H54 (cell line): ENCODE measurements at regions not wholly inside any gene's neighbourhood (a gene's known extent, or its start where the extent isn't known, plus 50 kb on each side); places are given as distances from the start of the nearest gene placed in this dataset.

Source experiments
- DNase-seq: peaks from one replicate; pipeline ENCODE4 v3.0.0; 2011; ENCODE audit warnings: low spot score, mixed read lengths; ENCODE audit not compliant: insufficient read length
- FAIRE-seq: peaks from 3 replicates; lab custom pipeline; 2011; peaks lifted over from hg19 to GRCh38; lab: Jason Lieb, UNC
- POLR2A ChIP-seq: IDR thresholded peaks from 2 replicates; pipeline ENCODE4 v1.6.1; 2011; ENCODE audit warnings: low read depth, mild to moderate bottlenecking, low read length

DNA sequence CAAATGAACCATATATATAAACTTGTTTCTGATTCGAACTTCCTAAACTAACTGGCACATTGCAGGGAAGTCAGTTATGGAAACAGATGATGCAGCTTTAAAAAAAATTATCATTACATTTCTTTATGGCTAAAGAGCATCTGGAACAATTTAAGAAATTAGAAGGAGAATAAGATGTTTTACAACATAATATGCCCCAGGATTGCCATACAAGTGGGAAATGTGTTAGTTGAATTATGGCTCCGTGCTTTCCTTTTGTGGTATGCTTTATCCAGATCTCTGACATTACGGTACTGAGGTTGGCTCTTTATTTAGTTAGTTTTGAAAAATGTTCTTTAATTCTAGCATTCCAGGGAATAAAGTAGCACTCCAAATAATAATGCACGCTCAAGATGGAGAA lies 343.0 kb upstream of the ZFP64 start:
- FAIRE-seq (no peak), DNase-seq (no peak)
- no peak for TF ChIP-seq POLR2A

DNA sequence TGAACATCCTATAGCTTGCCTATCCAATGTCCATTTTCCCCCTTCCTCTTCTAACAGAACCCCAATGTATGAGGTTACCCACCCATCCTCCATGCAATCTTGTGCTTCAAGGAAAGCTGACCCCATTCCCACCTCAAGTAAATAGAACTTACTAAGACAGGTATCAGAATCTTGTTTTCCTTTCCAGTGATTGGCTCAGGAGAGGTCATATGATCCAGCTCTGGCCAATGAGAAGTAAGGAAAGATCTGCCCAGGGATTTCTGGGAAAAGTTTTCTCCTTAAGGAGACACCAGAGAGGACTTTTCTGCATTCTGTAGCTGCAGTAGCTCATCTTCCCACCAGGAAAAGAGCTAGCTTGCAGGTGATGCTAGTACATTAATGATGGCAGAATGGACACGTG lies 341.8 kb upstream of the ZFP64 start:
- no peak for FAIRE-seq
- no peak for DNase-seq
- no peak for TF ChIP-seq POLR2A

DNA sequence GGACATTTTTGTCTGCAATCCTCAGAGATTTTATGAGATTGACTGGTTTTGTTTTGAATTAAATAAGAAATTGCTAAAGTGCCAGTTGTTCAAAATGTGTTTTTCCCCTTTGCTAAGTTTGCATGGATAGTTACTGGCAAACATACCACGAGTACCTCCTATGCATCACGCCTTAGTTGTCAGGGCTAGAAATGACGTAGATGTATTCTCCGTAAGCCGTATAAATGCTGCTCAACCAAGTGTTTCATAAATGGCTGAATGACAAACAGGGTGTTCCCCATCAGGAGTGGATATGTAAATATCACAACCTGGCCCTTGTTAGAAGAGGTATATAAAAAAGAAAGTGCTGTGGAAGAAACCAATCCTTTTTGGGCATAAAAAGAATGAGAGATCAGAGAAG lies 341.1 kb upstream of the ZFP64 start:
- no peak for TF ChIP-seq POLR2A
- DNase-seq = no peak
- FAIRE-seq = no peak

DNA sequence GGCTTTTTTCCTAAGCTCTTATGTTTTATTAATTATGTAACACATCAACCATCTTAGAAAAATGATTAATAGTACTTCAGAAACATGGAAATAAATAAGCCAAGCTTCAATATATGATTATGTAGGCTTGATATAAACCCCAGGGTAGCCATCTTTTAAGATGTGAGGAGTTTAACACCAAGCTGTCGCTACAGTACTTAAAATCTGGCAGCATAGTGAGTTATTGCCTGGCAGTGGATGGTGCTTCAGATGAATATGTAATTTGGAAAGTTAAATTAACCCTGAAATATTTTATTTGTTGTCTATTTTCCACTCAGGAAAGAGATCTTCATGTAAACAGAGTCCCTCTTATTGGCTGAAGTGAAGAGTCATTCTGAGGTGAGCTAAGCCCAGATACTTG lies 339.0 kb upstream of the ZFP64 start:
- FAIRE-seq (no peak), DNase-seq (no peak)
- no peak for TF ChIP-seq POLR2A

DNA sequence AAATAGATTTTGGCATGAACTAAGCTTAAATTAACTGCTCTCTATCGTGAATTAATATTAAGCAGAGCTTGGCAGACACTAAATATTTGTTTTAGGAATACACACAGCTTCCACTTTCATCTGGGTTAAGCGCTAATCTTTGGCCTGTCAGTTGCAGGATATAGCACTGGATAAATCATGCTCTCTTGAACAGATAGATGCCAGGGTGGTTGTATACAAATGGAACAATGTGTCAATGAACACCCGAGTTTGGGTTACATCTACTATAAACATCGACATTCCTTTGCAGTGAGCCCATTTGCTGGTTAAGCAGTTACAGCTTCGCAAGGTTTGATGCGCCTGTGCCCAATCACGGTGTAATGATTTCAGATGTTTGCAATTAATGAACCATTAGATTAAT lies 338.2 kb upstream of the ZFP64 start:
- FAIRE-seq (no peak), DNase-seq (no peak)

DNA sequence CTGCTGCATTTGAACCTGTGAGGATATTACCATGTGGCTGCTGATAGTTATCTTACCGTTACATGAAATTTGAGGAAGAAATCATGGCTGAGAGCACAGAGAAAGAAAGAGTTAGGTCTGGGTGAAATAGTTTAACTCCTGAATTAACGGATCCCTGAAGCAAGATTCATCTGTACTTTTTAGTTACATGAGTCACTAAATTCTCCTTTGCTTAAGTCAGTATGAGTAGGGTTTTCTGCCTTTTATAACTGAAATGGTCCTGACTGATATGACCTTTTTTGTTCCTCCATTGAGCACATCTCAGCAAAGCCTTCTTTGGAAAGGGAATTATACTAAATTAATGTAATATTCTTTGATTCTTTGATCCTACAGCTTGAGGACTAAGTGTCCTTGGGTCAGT lies 333.3 kb upstream of the ZFP64 start:
- TF ChIP-seq POLR2A = no peak
- no peak for FAIRE-seq
- DNase-seq = no peak

More for the DNA sequence above, 338.2 kb upstream of the ZFP64 start:
- TF ChIP-seq POLR2A = no peak

DNA sequence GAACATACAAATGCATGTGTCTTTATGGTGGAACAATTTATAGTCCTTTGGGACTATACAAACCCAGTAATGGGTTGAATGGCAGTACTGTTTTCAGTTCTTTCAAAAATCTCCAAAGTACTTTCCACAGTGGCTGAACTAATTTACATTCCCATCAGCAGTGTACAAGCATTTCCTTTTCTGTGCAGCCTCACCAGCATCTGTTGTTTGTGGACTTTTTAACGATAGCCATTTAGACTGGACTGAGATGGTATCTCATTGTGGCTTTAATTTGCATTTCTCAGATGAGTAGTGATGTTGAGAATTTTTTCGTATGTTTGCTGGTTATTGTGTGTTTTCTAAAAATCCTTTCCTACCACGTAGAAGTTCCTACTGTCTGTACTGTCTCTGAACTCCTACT lies 327.2 kb upstream of the ZFP64 start:
- FAIRE-seq (no peak), DNase-seq (no peak)
- no peak for TF ChIP-seq POLR2A

DNA sequence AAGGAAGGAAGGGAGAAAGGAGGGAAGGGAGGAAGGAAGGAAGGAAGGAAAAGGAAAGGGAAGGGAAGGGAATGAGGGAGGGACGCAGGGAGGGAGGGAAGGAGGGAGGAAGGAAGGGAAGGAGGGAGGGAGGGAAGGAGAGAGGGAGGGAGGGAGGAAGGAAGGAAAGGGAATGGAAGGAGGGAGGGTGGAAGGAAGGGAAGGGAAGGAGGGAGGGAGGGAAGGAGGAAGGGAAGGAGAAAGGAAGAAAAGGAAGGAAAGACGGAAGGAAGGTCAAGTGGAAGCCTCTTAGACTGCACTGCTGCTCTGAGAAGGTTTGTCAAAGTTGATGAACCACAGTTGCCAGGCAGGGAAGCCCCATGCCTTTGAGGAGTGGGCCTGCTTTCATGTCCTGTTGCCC lies 324.3 kb upstream of the ZFP64 start:
- FAIRE-seq = no peak
- TF ChIP-seq POLR2A = no peak
- DNase-seq = no peak

DNA sequence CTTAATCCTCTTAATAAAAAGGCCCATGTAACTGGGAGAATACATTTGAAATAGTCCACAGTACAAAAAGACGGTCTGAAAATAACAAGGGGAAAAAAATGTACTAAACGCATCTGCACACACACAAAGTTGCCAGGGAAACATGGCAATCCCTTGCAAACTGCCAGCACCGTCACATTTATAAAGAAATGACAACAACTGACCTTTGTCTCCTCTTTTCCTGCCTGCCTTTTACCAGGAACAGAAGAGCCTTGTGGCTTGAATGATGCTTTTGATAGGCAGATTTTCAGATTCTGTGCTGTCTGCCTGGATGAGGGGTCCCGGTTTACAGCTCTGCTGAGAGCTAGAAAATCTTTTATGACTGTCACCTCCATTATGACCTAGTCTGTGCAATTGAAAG lies 308.6 kb upstream of the ZFP64 start:
- no peak for TF ChIP-seq POLR2A
- DNase-seq (no peak), FAIRE-seq (no peak)

DNA sequence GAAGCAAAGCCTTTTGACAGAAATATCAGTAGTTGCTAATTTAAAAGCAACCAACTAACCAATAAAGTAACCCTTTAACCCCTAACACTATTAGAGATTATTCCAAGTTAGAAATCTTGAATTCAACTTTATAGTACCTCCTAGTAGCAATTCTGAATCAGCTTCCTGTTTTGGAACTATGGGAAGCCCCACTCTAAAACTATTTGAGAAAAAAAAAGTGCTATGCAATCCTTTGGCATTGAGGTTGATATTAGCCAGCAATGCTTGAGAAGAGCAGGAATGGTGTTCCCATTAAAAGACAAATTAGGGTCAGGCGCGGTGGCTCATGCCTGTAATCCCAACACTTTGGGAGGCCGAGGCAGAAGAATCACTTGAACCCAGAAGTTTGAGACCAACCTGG lies 306.2 kb upstream of the ZFP64 start:
- no peak for DNase-seq
- FAIRE-seq = no peak
- TF ChIP-seq POLR2A = no peak

DNA sequence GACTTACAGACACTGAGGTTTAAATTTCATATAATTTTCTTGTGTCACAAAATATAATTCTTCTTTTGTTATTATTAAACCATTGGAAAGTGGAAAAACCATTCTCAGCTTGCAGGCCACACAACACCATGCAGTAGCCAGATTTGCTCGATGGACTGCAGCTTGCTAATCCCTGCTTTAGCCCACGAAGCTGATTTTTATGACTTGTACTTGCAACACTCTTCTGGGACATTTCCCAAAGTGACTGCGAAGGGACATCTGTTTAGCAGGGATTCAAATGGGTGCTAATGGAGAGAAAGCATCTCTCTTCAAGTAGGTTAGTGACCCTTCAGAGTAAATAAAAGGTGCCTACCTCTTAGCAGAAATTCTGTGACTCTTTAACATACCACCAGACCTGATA lies 304.6 kb upstream of the ZFP64 start:
- no peak for DNase-seq
- no peak for FAIRE-seq
- no peak for TF ChIP-seq POLR2A

DNA sequence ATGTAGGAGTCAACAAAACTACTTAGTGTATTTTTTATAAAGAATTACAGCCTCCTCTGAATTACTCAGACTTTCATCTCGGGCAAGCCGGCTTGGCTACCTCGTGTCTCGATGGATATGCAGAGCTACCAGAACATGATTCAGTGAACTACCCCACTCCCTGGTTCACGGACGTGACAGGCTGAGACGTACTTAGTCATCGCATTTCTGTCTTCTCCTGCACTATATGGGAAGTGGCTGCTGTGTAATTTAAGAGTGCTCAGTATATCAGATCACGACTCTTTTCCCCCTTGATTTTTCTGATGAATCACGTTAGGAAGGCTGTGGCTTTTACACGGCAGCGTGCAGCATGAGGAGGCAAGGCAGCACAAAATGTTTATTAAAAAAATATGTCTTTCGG lies 302.7 kb upstream of the ZFP64 start:
- peak; percentile 5 for DNase-seq
- no peak for TF ChIP-seq POLR2A
- no peak for FAIRE-seq

DNA sequence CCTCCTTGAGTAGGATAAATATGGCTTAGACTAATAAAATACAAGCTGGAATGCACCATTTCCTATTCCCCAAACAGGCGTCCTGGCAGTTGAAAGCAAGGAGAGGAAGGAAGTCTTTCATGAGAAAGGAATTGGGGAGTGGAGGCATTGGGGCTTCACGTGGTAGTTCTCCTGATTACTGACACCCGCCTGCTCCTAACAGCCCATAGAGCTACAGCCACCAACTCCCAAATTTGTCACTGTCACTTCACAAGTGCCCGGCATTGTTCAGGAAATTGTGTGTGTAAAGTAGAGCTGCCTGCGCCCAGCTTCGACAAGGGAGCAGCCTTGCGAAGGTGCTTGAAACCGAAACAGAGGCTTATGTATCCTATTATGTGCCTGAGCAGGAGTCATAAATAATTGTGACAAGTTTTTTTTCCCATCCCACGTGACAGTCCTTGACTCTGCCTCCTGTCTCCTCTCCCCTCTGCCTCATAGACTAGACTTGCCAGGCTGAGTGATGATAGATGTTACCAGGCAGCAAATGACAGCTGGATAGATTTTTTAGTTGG lies 301.7 kb upstream of the ZFP64 start:
- DNase-seq (no peak), FAIRE-seq (no peak)
- TF ChIP-seq POLR2A = no peak

DNA sequence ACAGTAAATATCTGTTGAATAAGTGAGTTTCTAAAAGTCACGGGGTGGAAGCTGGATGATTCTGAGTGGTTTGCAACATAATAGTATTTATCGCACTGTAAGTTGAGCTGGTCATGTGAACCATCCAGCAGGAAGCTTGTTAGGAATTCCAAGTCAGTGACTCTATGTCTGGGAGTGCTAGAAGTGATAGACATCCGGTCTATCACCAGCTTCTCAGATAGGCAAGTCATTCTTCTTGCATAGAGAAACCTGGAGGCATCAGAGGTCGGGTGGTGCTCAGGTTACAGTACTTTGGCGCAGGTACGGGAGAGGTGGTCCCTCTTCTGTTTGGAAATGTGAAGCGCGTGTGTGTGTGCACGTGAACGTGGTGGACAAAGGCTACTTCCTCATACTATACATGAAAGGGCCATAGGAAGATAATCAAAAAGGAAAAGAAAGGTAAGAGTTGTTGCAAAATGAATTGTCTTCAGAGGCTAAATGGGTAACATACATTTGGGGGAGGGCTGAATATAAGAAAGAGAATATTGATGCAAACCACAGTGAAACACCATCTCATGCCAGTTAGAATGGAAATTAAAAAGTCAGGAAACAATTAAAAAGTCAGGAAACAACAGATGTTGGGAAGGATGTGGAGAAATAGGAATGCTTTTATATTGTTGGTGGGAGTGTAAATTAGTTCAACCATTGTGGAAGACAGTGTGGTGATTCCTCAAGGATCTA lies 299.3 kb upstream of the ZFP64 start:
- TF ChIP-seq POLR2A = no peak
- FAIRE-seq = no peak
- peak; percentile 4 for DNase-seq

DNA sequence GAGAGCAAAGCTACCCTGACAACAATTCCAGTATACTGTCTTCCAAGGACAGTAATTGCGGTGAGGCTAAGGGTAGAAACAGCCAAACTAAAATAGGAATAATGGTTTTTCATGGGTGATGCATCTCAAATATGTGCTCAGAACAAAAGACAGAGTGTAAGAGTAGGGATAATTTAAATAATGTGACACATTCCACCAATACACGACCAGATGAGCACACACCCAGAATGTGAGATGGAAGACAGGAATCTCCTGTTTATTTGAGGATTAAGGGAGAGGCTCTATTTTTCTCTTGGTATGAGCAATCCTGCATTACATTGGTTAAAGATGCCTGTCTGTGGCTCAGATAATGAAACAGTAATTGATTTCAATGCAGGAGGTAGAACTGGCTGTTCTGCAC lies 292.9 kb upstream of the ZFP64 start:
- DNase-seq (no peak), FAIRE-seq (no peak)
- TF ChIP-seq POLR2A = no peak

DNA sequence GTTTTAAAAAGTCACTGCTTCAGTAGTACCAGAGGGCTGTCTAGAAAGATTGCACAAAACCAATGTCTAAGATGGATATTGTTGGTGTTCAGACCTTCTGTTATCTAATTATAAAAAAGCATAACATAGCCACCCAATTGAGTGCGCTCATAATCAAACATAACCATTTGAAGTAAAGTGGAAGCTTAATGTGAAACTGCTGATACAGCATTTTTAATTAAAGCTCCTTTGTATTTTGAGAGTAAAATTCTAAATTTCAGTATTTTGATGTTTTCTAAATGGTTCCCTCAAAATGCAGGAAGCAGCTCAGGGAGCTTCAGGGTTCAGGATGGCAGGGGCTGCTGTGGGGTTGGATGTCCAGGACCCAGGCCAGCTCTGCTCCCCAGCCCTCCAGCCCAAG lies 291.8 kb upstream of the ZFP64 start:
- DNase-seq (no peak), FAIRE-seq (no peak)
- no peak for TF ChIP-seq POLR2A
